Fibroblast of lung (primary cell): ENCODE measurements at regions not wholly inside any gene's neighbourhood (a gene's known extent, or its start where the extent isn't known, plus 50 kb on each side); places are given as distances from the start of the nearest gene placed in this dataset.

Experiments
- DNase-seq, 2 donors: peaks; one replicate each; pipeline versions ENCODE4 v3.0.0 to v3.0.0-alpha.2; 2010; ENCODE audit warnings: low read depth in 2 of 2
- H2AFZ ChIP-seq: 2 replicates; pipeline ENCODE4 v1.5.1; 2012; ENCODE audit warnings: low read length, control low read depth, inconsistent platforms
- H3K27ac ChIP-seq: 2 replicates; pipeline ENCODE4 v1.5.1; 2011; ENCODE audit warnings: low read length, control low read depth; ENCODE audit not compliant: insufficient read depth
- H3K27me3 ChIP-seq: 2 replicates; pipeline ENCODE4 v1.5.1; 2011; ENCODE audit warnings: mild to moderate bottlenecking, low read length; ENCODE audit not compliant: control insufficient read depth, insufficient read depth
- H3K36me3 ChIP-seq: 2 replicates; pipeline ENCODE4 v1.5.1; 2011; ENCODE audit warnings: low read length; ENCODE audit not compliant: control insufficient read depth, insufficient read depth
- H3K4me1 ChIP-seq: 2 replicates; pipeline ENCODE4 v1.5.1; 2011; ENCODE audit warnings: low read length; ENCODE audit not compliant: control insufficient read depth, insufficient read depth; ENCODE audit errors: extremely low read depth
- H3K4me2 ChIP-seq: 2 replicates; pipeline ENCODE4 v1.5.1; 2011; ENCODE audit warnings: low read length, control low read depth; ENCODE audit not compliant: insufficient read depth; ENCODE audit errors: extremely low read depth
- H3K4me3 ChIP-seq, 4 experiments: fragments of 200-600 bp in 1 of 4; sonication (generic) in 1 of 4; replicated peaks in 1 of 4; 2 replicates each; pipeline ENCODE4 v1.5.1; 2011 to 2016; ENCODE audit warnings: low read length in 4 of 4, low read depth in 3 of 4, mild to moderate bottlenecking in 3 of 4, control low read depth in 2 of 4, inconsistent platforms in 1 of 4, mixed read lengths in 1 of 4; ENCODE audit not compliant: insufficient read depth in 1 of 4; ENCODE audit errors: control extremely low read depth in 1 of 4
- H3K79me2 ChIP-seq: 2 replicates; pipeline ENCODE4 v1.5.1; 2012; ENCODE audit warnings: mild to moderate bottlenecking, low read length, inconsistent platforms; ENCODE audit not compliant: control insufficient read depth, insufficient read depth
- H3K9ac ChIP-seq: 2 replicates; pipeline ENCODE4 v1.5.1; 2011; ENCODE audit warnings: mild to moderate bottlenecking, low read length, control low read depth; ENCODE audit not compliant: insufficient read depth
- H3K9me3 ChIP-seq: 2 replicates; pipeline ENCODE4 v1.5.1; 2012; ENCODE audit warnings: low read depth, low read length; ENCODE audit not compliant: control insufficient read depth, insufficient read depth
- H4K20me1 ChIP-seq: 2 replicates; pipeline ENCODE4 v1.5.1; 2011; ENCODE audit warnings: low read length; ENCODE audit not compliant: control insufficient read depth, insufficient read depth; ENCODE audit errors: extremely low read depth
- CTCF ChIP-seq, 2 donors: IDR thresholded peaks in 1 of 2; conservative IDR thresholded peaks in 1 of 2; 1 replicate in 1 of 2; 2 replicates in 1 of 2; pipeline ENCODE4 v1.5.1; 2011 to 2012; ENCODE audit warnings: low read length in 2 of 2, control low read depth in 1 of 2, inconsistent platforms in 1 of 2, low read depth in 1 of 2, mild to moderate bottlenecking in 1 of 2
- EZH2 ChIP-seq: IDR thresholded peaks from 2 replicates; pipeline ENCODE4 v1.5.1; 2012; ENCODE audit warnings: low read length, control low read depth, mild to moderate bottlenecking; ENCODE audit errors: missing control alignments

- Histone ChIP-seq H3K9ac (no peak overlapping the region), H3K79me2 (no peaks in the 10 kb centered on the region), H3K36me3 (no peaks in the 10 kb centered on the region), H3K4me1 (no peaks in the 10 kb centered on the region), H3K4me2 (no peak overlapping the region), H3K4me3 (no peak overlapping the region), H3K9me3 (no peaks in the 10 kb centered on the region), H4K20me1 (no peaks in the 10 kb centered on the region), H2AFZ (no peak overlapping the region), H3K27me3 (no peaks in the 10 kb centered on the region), H3K27ac (no peak overlapping the region)
- DNase-seq, result no peak
- TF ChIP-seq CTCF (conservative IDR thresholded peaks at IDR 0.05 in 1 of 2, IDR thresholded peaks at IDR 0.05 in 1 of 2; ENCODE audit: low read depth in 1 of 2, low read length in 2 of 2) (no peak), EZH2 (no peak)
These were observed 83.6 kb upstream of the PMEPA1 start for GRCh38 chr20:57793421-57793820.

- no peak overlapping the region for H2AFZ ChIP-seq
- TF ChIP-seq EZH2, result no peak
- TF ChIP-seq CTCF (conservative IDR thresholded peaks at IDR 0.05 in 1 of 2, IDR thresholded peaks at IDR 0.05 in 1 of 2; ENCODE audit: low read depth in 1 of 2, low read length in 2 of 2), result no peak
- H3K4me1 ChIP-seq, result no peaks in the 10 kb centered on the region
- H3K79me2 ChIP-seq, result no peaks in the 10 kb centered on the region
- H3K36me3 ChIP-seq, result no peaks in the 10 kb centered on the region
- no peaks in the 10 kb centered on the region for H3K9me3 ChIP-seq
- no peak overlapping the region for H3K27ac ChIP-seq
- H3K4me3 ChIP-seq, result no peak overlapping the region
- H4K20me1 ChIP-seq, result no peaks in the 10 kb centered on the region
- DNase-seq, result peak in 1 of 2 donors; percentile 19
- no peak overlapping the region for H3K4me2 ChIP-seq
- H3K27me3 ChIP-seq, result no peaks in the 10 kb centered on the region
- H3K9ac ChIP-seq, result no peak overlapping the region
These were observed 82.7 kb upstream of the PMEPA1 start for GRCh38 chr20:57792386-57793080.

GRCh38 chr20:57791966-57792365 is 82.2 kb upstream of the PMEPA1 start:
- Histone ChIP-seq H3K79me2 (no peaks in the 10 kb centered on the region), H3K9me3 (no peaks in the 10 kb centered on the region), H3K36me3 (no peaks in the 10 kb centered on the region), H3K4me1 (no peaks in the 10 kb centered on the region), H3K4me3 (no peak overlapping the region), H3K4me2 (no peak overlapping the region), H4K20me1 (no peaks in the 10 kb centered on the region), H3K27me3 (no peaks in the 10 kb centered on the region), H3K9ac (no peak overlapping the region), H3K27ac (no peak overlapping the region), H2AFZ (no peak overlapping the region)
- no peak for DNase-seq
- TF ChIP-seq CTCF (conservative IDR thresholded peaks at IDR 0.05 in 1 of 2, IDR thresholded peaks at IDR 0.05 in 1 of 2; ENCODE audit: low read depth in 1 of 2, low read length in 2 of 2), result no peak
- no peak for TF ChIP-seq EZH2
